GOT3 (cell line): ENCODE measurements at regions not wholly inside any gene's neighbourhood (a gene's known extent, or its start where the extent isn't known, plus 50 kb on each side); places are given as distances from the start of the nearest gene placed in this dataset.
"Not testable (repeated sequence)": the region's sequence is repeated elsewhere in the genome, so short reads cannot be mapped to it uniquely, and the experiment has no call there.

Experiments used
- DNase-seq: peaks from one replicate; lab custom pipeline; 2025; ENCODE audit warnings: mixed read lengths; lab: John Stamatoyannopoulos, UW

GRCh38 chr6:147973806-147974205 is 368.8 kb upstream of the SASH1 start:
- no peak for DNase-seq

GRCh38 chr6:147974376-147974775 is 368.3 kb upstream of the SASH1 start:
- DNase-seq, result no peak

GRCh38 chr6:147977851-147978465 is 364.7 kb upstream of the SASH1 start:
- DNase-seq, result no peak

- no peak for DNase-seq
These were observed 362.7 kb upstream of the SASH1 start for GRCh38 chr6:147979966-147980365.

GRCh38 chr6:147983581-147984366 is 358.9 kb upstream of the SASH1 start:
- no peak for DNase-seq

- DNase-seq, result no peak
These were observed 355.8 kb upstream of the SASH1 start for GRCh38 chr6:147986846-147987245.

GRCh38 chr6:147990159-147990558 is 352.5 kb upstream of the SASH1 start:
- no peak for DNase-seq

GRCh38 chr6:147991961-147992360 is 350.7 kb upstream of the SASH1 start:
- DNase-seq, result no peak

GRCh38 chr6:147999001-147999540 is 343.6 kb upstream of the SASH1 start:
- no peak for DNase-seq

- DNase-seq, result no peak
These were observed 340.6 kb upstream of the SASH1 start for GRCh38 chr6:148001844-148002642.

GRCh38 chr6:148004651-148005050 is 338.0 kb upstream of the SASH1 start:
- DNase-seq, result no peak

GRCh38 chr6:148005806-148006205 is 336.8 kb upstream of the SASH1 start:
- DNase-seq, result no peak

- not testable (repeated sequence) for DNase-seq
These were observed 332.1 kb upstream of the SASH1 start for GRCh38 chr6:148010516-148010915.

GRCh38 chr6:148016013-148016412 is 326.6 kb upstream of the SASH1 start:
- DNase-seq, result no peak

GRCh38 chr6:148021165-148021564 is 321.5 kb upstream of the SASH1 start:
- no peak for DNase-seq

- no peak for DNase-seq
These were observed 320.9 kb upstream of the SASH1 start for GRCh38 chr6:148021699-148022098.

GRCh38 chr6:148022279-148022678 is 320.4 kb upstream of the SASH1 start:
- DNase-seq, result not testable (repeated sequence)

GRCh38 chr6:148027201-148027600 is 315.4 kb upstream of the SASH1 start:
- DNase-seq, result no peak

- DNase-seq, result no peak
These were observed 306.7 kb upstream of the SASH1 start for GRCh38 chr6:148035806-148036390.

GRCh38 chr6:148037496-148037895 is 305.1 kb upstream of the SASH1 start:
- no peak for DNase-seq

- no peak for DNase-seq
These were observed 301.1 kb upstream of the SASH1 start for GRCh38 chr6:148041546-148041945.

GRCh38 chr6:148042536-148042935 is 300.1 kb upstream of the SASH1 start:
- no peak for DNase-seq
